ENCODE measurements at regions not wholly inside any gene's neighbourhood (a gene's known extent, or its start where the extent isn't known, plus 50 kb on each side); places are given as distances from the start of the nearest gene placed in this dataset.
A peak's percentile ranks its signal among the peaks of the same experiment; 100 is the strongest.
"Not testable (repeated sequence)": the region's sequence is repeated elsewhere in the genome, so short reads cannot be mapped to it uniquely, and the experiment has no call there.

GRCh38 chr1:183753464-183753891 lies 51.4 kb upstream of the RGL1 start:
- no peak for DNase-seq

- DNase-seq = no peak
Measured at GRCh38 chr1:183744132-183744913, 60.6 kb upstream of the RGL1 start.

- DNase-seq = no peak
Measured at GRCh38 chr1:183742355-183742754, 62.6 kb upstream of the RGL1 start.

- no peak for DNase-seq
Measured at GRCh38 chr1:183739741-183740271, 65.1 kb upstream of the RGL1 start.

- no peak for DNase-seq
Measured at GRCh38 chr1:183739082-183739481, 65.8 kb upstream of the RGL1 start.

- not testable (repeated sequence) for DNase-seq
Measured at GRCh38 chr1:183737916-183738315, 67.0 kb upstream of the RGL1 start.

GRCh38 chr1:183736343-183736742 lies 68.6 kb upstream of the RGL1 start:
- DNase-seq = no peak

- peak; percentile 53 for DNase-seq
Measured at GRCh38 chr1:183735069-183735860, 69.7 kb upstream of the RGL1 start.

- DNase-seq = peak; percentile 50
Measured at GRCh38 chr1:183734543-183735036, 70.3 kb upstream of the RGL1 start.

GRCh38 chr1:183733715-183734114 lies 71.2 kb upstream of the RGL1 start:
- no peak for DNase-seq

GRCh38 chr1:183732236-183732880 lies 72.6 kb upstream of the RGL1 start:
- DNase-seq = no peak

- DNase-seq = no peak
Measured at GRCh38 chr1:183730886-183731573, 73.9 kb upstream of the RGL1 start.

GRCh38 chr1:183730107-183730724 lies 74.7 kb upstream of the RGL1 start:
- DNase-seq = no peak

GRCh38 chr1:183726825-183727224 lies 73.7 kb upstream of the APOBEC4 start:
- DNase-seq = no peak

GRCh38 chr1:183724350-183725042 lies 71.4 kb upstream of the APOBEC4 start:
- DNase-seq = no peak

GRCh38 chr1:183723571-183723970 lies 70.5 kb upstream of the APOBEC4 start:
- DNase-seq = no peak

GRCh38 chr1:183721041-183721440 lies 67.9 kb upstream of the APOBEC4 start:
- DNase-seq = no peak

- no peak for DNase-seq
Measured at GRCh38 chr1:183720028-183720427, 66.9 kb upstream of the APOBEC4 start.

- no peak for DNase-seq
Measured at GRCh38 chr1:183719289-183719688, 66.2 kb upstream of the APOBEC4 start.

GRCh38 chr1:183716286-183716685 lies 63.2 kb upstream of the APOBEC4 start:
- no peak for DNase-seq

- DNase-seq = no peak
Measured at GRCh38 chr1:183711741-183712361, 58.7 kb upstream of the APOBEC4 start.
